GM19324 (cell line): ENCODE measurements at regions not wholly inside any gene's neighbourhood (a gene's known extent, or its start where the extent isn't known, plus 50 kb on each side); places are given as distances from the start of the nearest gene placed in this dataset.

Experiments
- ATAC-seq: cut with Tn5 transposase; IDR thresholded peaks from one replicate; pipeline ENCODE4 v1.9.1; 2021; ENCODE audit warnings: mild to moderate bottlenecking, moderate library complexity; ENCODE audit not compliant: unreplicated experiment, low FRiP score

GRCh38 chr13:32859707-32860292 is 156.4 kb upstream of the KL start:
- ATAC-seq, result no peak

- ATAC-seq, result no peak
Measured at GRCh38 chr13:32861304-32861703, 154.9 kb upstream of the KL start.

- ATAC-seq, result no peak
Measured at GRCh38 chr13:32863596-32863995, 152.6 kb upstream of the KL start.

- no peak for ATAC-seq
Measured at GRCh38 chr13:32866921-32867320, 149.3 kb upstream of the KL start.

GRCh38 chr13:32877491-32877890 is 138.7 kb upstream of the KL start:
- ATAC-seq, result no peak

- ATAC-seq, result no peak
Measured at GRCh38 chr13:32878163-32878562, 138.1 kb upstream of the KL start.

- ATAC-seq, result no peak
Measured at GRCh38 chr13:32880636-32881035, 135.6 kb upstream of the KL start.

GRCh38 chr13:32881074-32881776 is 135.0 kb upstream of the KL start:
- no peak for ATAC-seq

GRCh38 chr13:32881777-32882145 is 134.5 kb upstream of the KL start:
- no peak for ATAC-seq

GRCh38 chr13:32882691-32883090 is 133.5 kb upstream of the KL start:
- ATAC-seq, result no peak

- ATAC-seq, result no peak
Measured at GRCh38 chr13:32883474-32883873, 132.7 kb upstream of the KL start.

GRCh38 chr13:32887617-32888016 is 128.6 kb upstream of the KL start:
- no peak for ATAC-seq

GRCh38 chr13:32889986-32890565 is 126.1 kb upstream of the KL start:
- no peak for ATAC-seq

- no peak for ATAC-seq
Measured at GRCh38 chr13:32893176-32893575, 123.0 kb upstream of the KL start.

GRCh38 chr13:32894589-32895001 is 121.6 kb upstream of the KL start:
- no peak for ATAC-seq

- no peak for ATAC-seq
Measured at GRCh38 chr13:32895296-32895695, 120.9 kb upstream of the KL start.

- no peak for ATAC-seq
Measured at GRCh38 chr13:32897296-32897695, 118.9 kb upstream of the KL start.

- no peak for ATAC-seq
Measured at GRCh38 chr13:32902029-32902780, 114.0 kb upstream of the KL start.

GRCh38 chr13:32902874-32903273 is 113.3 kb upstream of the KL start:
- ATAC-seq, result no peak

- no peak for ATAC-seq
Measured at GRCh38 chr13:32903720-32904119, 112.5 kb upstream of the KL start.

GRCh38 chr13:32904266-32904665 is 112.0 kb upstream of the KL start:
- no peak for ATAC-seq
